WTC11 (cell line): ENCODE measurements at regions not wholly inside any gene's neighbourhood (a gene's known extent, or its start where the extent isn't known, plus 50 kb on each side); places are given as distances from the start of the nearest gene placed in this dataset.

Source experiments
- ATF6 ChIP-seq: sonication (generic); formaldehyde crosslinking; IDR thresholded peaks from 2 replicates; pipeline ENCODE4 v1.8.1; 2023; ENCODE audit warnings: mild to moderate bottlenecking, missing genetic modification reagents
- CTCF ChIP-seq: fragments of 200-600 bp; IDR thresholded peaks from 2 replicates; pipeline ENCODE4 v1.8.0; 2022; ENCODE audit warnings: antibody characterized with exemption
- ETV6 ChIP-seq: sonication (generic); formaldehyde crosslinking; IDR thresholded peaks from 2 replicates; pipeline ENCODE4 v1.8.1; 2022; ENCODE audit warnings: mild to moderate bottlenecking, missing genetic modification reagents
- NR1H2 ChIP-seq: sonication (generic); formaldehyde crosslinking; IDR thresholded peaks from 2 replicates; pipeline ENCODE4 v1.9.0; 2021; ENCODE audit warnings: mild to moderate bottlenecking, moderate library complexity, missing genetic modification reagents
- NR3C1 ChIP-seq: sonication (generic); formaldehyde crosslinking; conservative IDR thresholded peaks from 2 replicates; pipeline ENCODE4 v1.8.1; 2023; ENCODE audit warnings: low read depth, mild to moderate bottlenecking, missing genetic modification reagents
- ZNF121 ChIP-seq: sonication (generic); formaldehyde crosslinking; IDR thresholded peaks from 2 replicates; pipeline ENCODE4 v1.8.0; 2023; ENCODE audit warnings: missing genetic modification reagents
- ZNF138 ChIP-seq: sonication (generic); formaldehyde crosslinking; conservative IDR thresholded peaks from 2 replicates; pipeline ENCODE4 v1.8.1; 2022; ENCODE audit warnings: mild to moderate bottlenecking, moderate library complexity, missing genetic modification reagents
- TF ChIP-seq, protein P1 (sequence below): sonication (generic); formaldehyde crosslinking; IDR thresholded peaks from 2 replicates; pipeline ENCODE4 v1.8.0; 2022; ENCODE audit warnings: mild to moderate bottlenecking, missing genetic modification reagents

GRCh38 chr13:105259426-105259825 lies 1276.0 kb downstream of the EFNB2 start:
- TF ChIP-seq CTCF (no peak), ZNF121 (CRISPR knock-in tag) (no peak), ZNF138 (CRISPR knock-in tag) (no peak), ATF6 (no peak), NR1H2 (CRISPR knock-in tag) (no peak), NR3C1 (CRISPR knock-in tag) (no peak), ETV6 (no peak)
- TF ChIP-seq, protein P1, sequence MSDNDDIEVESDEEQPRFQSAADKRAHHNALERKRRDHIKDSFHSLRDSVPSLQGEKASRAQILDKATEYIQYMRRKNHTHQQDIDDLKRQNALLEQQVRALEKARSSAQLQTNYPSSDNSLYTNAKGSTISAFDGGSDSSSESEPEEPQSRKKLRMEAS (CRISPR knock-in tag) = no peak
